BLaER1 treated with 17β-estradiol and CSF1 and Interleukin-3, amounts not matched to agents 10 nM and 100 nM (cell line): ENCODE measurements at regions not wholly inside any gene's neighbourhood (a gene's known extent, or its start where the extent isn't known, plus 50 kb on each side); places are given as distances from the start of the nearest gene placed in this dataset.

Source experiments
- H3K27ac ChIP-seq, 11 experiments: shearing (Covaris generic); formaldehyde crosslinking; 2 replicates each; pipeline ENCODE4 v1.8.1; 2022
- H3K27me3 ChIP-seq, 11 experiments: shearing (Covaris generic); formaldehyde crosslinking; 2 replicates each; pipeline ENCODE4 v1.8.1; 2022
- H3K36me3 ChIP-seq, 11 experiments: shearing (Covaris generic); formaldehyde crosslinking; 2 replicates each; pipeline ENCODE4 v1.8.1; 2022
- H3K4me1 ChIP-seq, 10 experiments: shearing (Covaris generic); formaldehyde crosslinking; 2 replicates each; pipeline ENCODE4 v1.8.1; 2022
- H3K4me2 ChIP-seq, 11 experiments: shearing (Covaris generic); formaldehyde crosslinking; 2 replicates each; pipeline ENCODE4 v1.8.1; 2022
- H3K4me3 ChIP-seq, 10 experiments: shearing (Covaris generic); formaldehyde crosslinking; 2 replicates each; pipeline ENCODE4 v1.8.1; 2022
- H3K9ac ChIP-seq, 11 experiments: shearing (Covaris generic); formaldehyde crosslinking; 2 replicates each; pipeline ENCODE4 v1.8.1; 2022
- H3K9me3 ChIP-seq, 11 experiments: shearing (Covaris generic); formaldehyde crosslinking; replicated peaks in 1 of 11; 2 replicates each; pipeline ENCODE4 v1.8.1; 2022
- H4K20me1 ChIP-seq, 11 experiments: shearing (Covaris generic); formaldehyde crosslinking; 2 replicates each; pipeline ENCODE4 v1.8.1; 2022
- Cebpa-rat ChIP-seq, 11 experiments: shearing (Covaris generic); IDR thresholded peaks; 2 replicates each; pipeline ENCODE4 v1.8.1; 2022

- TF ChIP-seq Cebpa-rat (IDR thresholded peaks at IDR 0.05): no peak
Measured at GRCh38 chr7:115441033-115441432, 519.1 kb downstream of the MDFIC start.

GRCh38 chr7:115435178-115435577, 513.3 kb downstream of the MDFIC start:
- no peaks in the 10 kb centered on the region for H3K4me1 ChIP-seq
- H3K27me3 ChIP-seq: no peaks in the 10 kb centered on the region
- H4K20me1 ChIP-seq: no peaks in the 10 kb centered on the region
- H3K4me3 ChIP-seq: no peak overlapping the region
- H3K36me3 ChIP-seq: no peaks in the 10 kb centered on the region
- H3K27ac ChIP-seq: no peak overlapping the region
- TF ChIP-seq Cebpa-rat (IDR thresholded peaks at IDR 0.05): no peak
- no peak overlapping the region for H3K4me2 ChIP-seq
- H3K9me3 ChIP-seq: no peaks in the 10 kb centered on the region
- H3K9ac ChIP-seq: no peak overlapping the region

More at GRCh38 chr7:115441033-115441432, 519.1 kb downstream of the MDFIC start:
- no peak overlapping the region for H3K4me3 ChIP-seq
- no peaks in the 10 kb centered on the region for H4K20me1 ChIP-seq
- no peaks in the 10 kb centered on the region for H3K36me3 ChIP-seq
- H3K9ac ChIP-seq: no peak overlapping the region
- H3K27ac ChIP-seq: no peak overlapping the region
- H3K4me2 ChIP-seq: no peak overlapping the region
- no peaks in the 10 kb centered on the region for H3K4me1 ChIP-seq
- H3K27me3 ChIP-seq: no peaks in the 10 kb centered on the region
- no peaks in the 10 kb centered on the region for H3K9me3 ChIP-seq

GRCh38 chr7:115429918-115430317, 508.0 kb downstream of the MDFIC start:
- Histone ChIP-seq H3K27ac (no peak overlapping the region), H3K27me3 (no peaks in the 10 kb centered on the region), H3K4me2 (no peak overlapping the region), H3K36me3 (no peaks in the 10 kb centered on the region), H3K4me1 (no peaks in the 10 kb centered on the region), H3K9me3 (no peaks in the 10 kb centered on the region), H3K9ac (no peak overlapping the region), H3K4me3 (no peak overlapping the region), H4K20me1 (no peaks in the 10 kb centered on the region)
- no peak for TF ChIP-seq Cebpa-rat (IDR thresholded peaks at IDR 0.05)

- no peaks in the 10 kb centered on the region for H3K27me3 ChIP-seq
- H3K4me1 ChIP-seq: no peaks in the 10 kb centered on the region
- no peaks in the 10 kb centered on the region for H4K20me1 ChIP-seq
- TF ChIP-seq Cebpa-rat (IDR thresholded peaks at IDR 0.05): no peak
- H3K9ac ChIP-seq: no peak overlapping the region
- no peaks in the 10 kb centered on the region for H3K36me3 ChIP-seq
- H3K4me3 ChIP-seq: no peak overlapping the region
- H3K9me3 ChIP-seq: no peaks in the 10 kb centered on the region
- no peak overlapping the region for H3K4me2 ChIP-seq
- no peak overlapping the region for H3K27ac ChIP-seq
Measured at GRCh38 chr7:115417662-115418061, 495.8 kb downstream of the MDFIC start.

- H3K4me2 ChIP-seq: peak overlapping the region in 8 of 11 experiments; percentile 5 to 73 (median 62); a peak in 12 of 22 replicates
Measured at GRCh38 chr7:115410972-115411686, 489.2 kb downstream of the MDFIC start.

GRCh38 chr7:115410434-115410820, 488.5 kb downstream of the MDFIC start:
- TF ChIP-seq Cebpa-rat (IDR thresholded peaks at IDR 0.05): no peak
- peak overlapping the region; percentile 38 to 85 (median 71); a peak in 19 of 22 replicates for H3K27ac ChIP-seq
- H3K36me3 ChIP-seq: no peaks in the 10 kb centered on the region
- H3K4me2 ChIP-seq: peak overlapping the region in 9 of 11 experiments; percentile 5 to 73 (median 61); a peak in 16 of 22 replicates
- H3K4me1 ChIP-seq: peaks cover 0 to 30% (median 18%) of the 10 kb centered on the region in 10 experiments; a peak in 16 of 20 replicates
- peak overlapping the region in 6 of 11 experiments; percentile 8 to 63 (median 53); a peak in 10 of 22 replicates for H3K9ac ChIP-seq
- H3K4me3 ChIP-seq: no peak overlapping the region
- peaks cover 0 to 4% (median 0%) of the 10 kb centered on the region in 11 experiments; a peak in 2 of 22 replicates for H3K9me3 ChIP-seq
- H3K27me3 ChIP-seq: no peaks in the 10 kb centered on the region
- H4K20me1 ChIP-seq: no peaks in the 10 kb centered on the region

More at GRCh38 chr7:115410972-115411686, 489.2 kb downstream of the MDFIC start:
- no peaks in the 10 kb centered on the region for H3K27me3 ChIP-seq
- H3K27ac ChIP-seq: peak overlapping the region; percentile 40 to 85 (median 71); a peak in 21 of 22 replicates
- peak overlapping the region in 5 of 11 experiments; percentile 8 to 63 (median 56); a peak in 7 of 22 replicates for H3K9ac ChIP-seq
- H4K20me1 ChIP-seq: no peaks in the 10 kb centered on the region
- no peak for TF ChIP-seq Cebpa-rat (IDR thresholded peaks at IDR 0.05)
- no peaks in the 10 kb centered on the region for H3K36me3 ChIP-seq
- H3K4me3 ChIP-seq: peak overlapping the region in 1 of 10 experiments; percentile 5; a peak in 1 of 20 replicates
- peaks cover 0 to 4% (median 0%) of the 10 kb centered on the region in 11 experiments; a peak in 2 of 22 replicates for H3K9me3 ChIP-seq
- peaks cover 0 to 30% (median 18%) of the 10 kb centered on the region in 10 experiments; a peak in 16 of 20 replicates for H3K4me1 ChIP-seq

GRCh38 chr7:115409682-115410433, 488.0 kb downstream of the MDFIC start:
- no peaks in the 10 kb centered on the region for H3K36me3 ChIP-seq
- no peaks in the 10 kb centered on the region for H4K20me1 ChIP-seq
- peak overlapping the region in 8 of 11 experiments; percentile 5 to 73 (median 62); a peak in 15 of 22 replicates for H3K4me2 ChIP-seq
- no peak for TF ChIP-seq Cebpa-rat (IDR thresholded peaks at IDR 0.05)
- peak overlapping the region in 4 of 11 experiments; percentile 50 to 63 (median 56); a peak in 6 of 22 replicates for H3K9ac ChIP-seq
- no peaks in the 10 kb centered on the region for H3K27me3 ChIP-seq
- peak overlapping the region in 10 of 11 experiments; percentile 40 to 85 (median 72); a peak in 19 of 22 replicates for H3K27ac ChIP-seq
- no peak overlapping the region for H3K4me3 ChIP-seq
- peaks cover 0 to 30% (median 18%) of the 10 kb centered on the region in 10 experiments; a peak in 16 of 20 replicates for H3K4me1 ChIP-seq
- peaks cover 0 to 4% (median 0%) of the 10 kb centered on the region in 11 experiments; a peak in 2 of 22 replicates for H3K9me3 ChIP-seq

- no peak for TF ChIP-seq Cebpa-rat (IDR thresholded peaks at IDR 0.05)
Measured at GRCh38 chr7:115406219-115406618, 484.3 kb downstream of the MDFIC start.

GRCh38 chr7:115387137-115387536, 465.2 kb downstream of the MDFIC start:
- H3K4me1 ChIP-seq: no peaks in the 10 kb centered on the region
- no peaks in the 10 kb centered on the region for H3K36me3 ChIP-seq
- no peaks in the 10 kb centered on the region for H4K20me1 ChIP-seq
- no peaks in the 10 kb centered on the region for H3K9me3 ChIP-seq
- TF ChIP-seq Cebpa-rat (IDR thresholded peaks at IDR 0.05): no peak
- H3K4me3 ChIP-seq: no peak overlapping the region
- H3K27me3 ChIP-seq: no peaks in the 10 kb centered on the region
- H3K9ac ChIP-seq: no peak overlapping the region
- H3K4me2 ChIP-seq: no peak overlapping the region
- H3K27ac ChIP-seq: no peak overlapping the region

More at GRCh38 chr7:115406219-115406618, 484.3 kb downstream of the MDFIC start:
- Histone ChIP-seq H4K20me1 (no peaks in the 10 kb centered on the region), H3K9ac (no peak overlapping the region), H3K4me3 (no peak overlapping the region), H3K27ac (no peak overlapping the region), H3K4me1 (peaks cover 0 to 19% (median 13%) of the 10 kb centered on the region in 10 experiments; a peak in 16 of 20 replicates), H3K27me3 (no peaks in the 10 kb centered on the region), H3K36me3 (no peaks in the 10 kb centered on the region), H3K9me3 (peaks cover 0 to 4% (median 0%) of the 10 kb centered on the region in 11 experiments; a peak in 3 of 22 replicates), H3K4me2 (no peak overlapping the region)
